Sigmoid colon (tissue), 4 donors: ENCODE measurements at regions not wholly inside any gene's neighbourhood (a gene's known extent, or its start where the extent isn't known, plus 50 kb on each side); places are given as distances from the start of the nearest gene placed in this dataset.

Experiments used
- EP300 ChIP-seq, 4 donors: sonication (generic); formaldehyde crosslinking; IDR thresholded peaks; one replicate each; pipeline ENCODE4 v1.6.1; 2017; ENCODE audit warnings: antibody characterized with exemption in 4 of 4
- POLR2A ChIP-seq, 2 donors: fragments of 450-650 bp; IDR thresholded peaks; one replicate each; pipeline ENCODE4 v1.6.1; 2016; ENCODE audit warnings: antibody characterized with exemption in 2 of 2, mild to moderate bottlenecking in 2 of 2, moderate library complexity in 2 of 2
- POLR2AphosphoS5 ChIP-seq, 4 donors: sonication (generic); formaldehyde crosslinking; IDR thresholded peaks; one replicate each; pipeline ENCODE4 v1.6.1; 2017; ENCODE audit warnings: antibody characterized with exemption in 4 of 4

GRCh38 chr11:38019072-38019775, 1421.2 kb upstream of the RAG2 start:
- TF ChIP-seq POLR2AphosphoS5 (IDR thresholded peaks at IDR 0.05), result no peak
- no peak for TF ChIP-seq EP300 (IDR thresholded peaks at IDR 0.05)
- no peak for TF ChIP-seq POLR2A (IDR thresholded peaks at IDR 0.05)
